Ovary (tissue), 7 donors: ENCODE measurements at regions not wholly inside any gene's neighbourhood (a gene's known extent, or its start where the extent isn't known, plus 50 kb on each side); places are given as distances from the start of the nearest gene placed in this dataset.

Experiments
- DNase-seq, 5 donors: peaks; one replicate each; pipeline ENCODE4 v3.0.0-alpha.2; 2019 to 2020
- H3K27ac ChIP-seq, 2 donors: fragments of 200-600 bp; one replicate each; pipeline versions ENCODE4 v1.5.1 to v1.8.0; 2019 to 2022
- H3K27me3 ChIP-seq: fragments of 200-600 bp; one replicate; pipeline ENCODE4 v1.8.0; 2022
- H3K36me3 ChIP-seq: fragments of 200-600 bp; sonication (generic); one replicate; pipeline ENCODE4 v1.5.1; 2019
- H3K4me1 ChIP-seq: one replicate; pipeline ENCODE4 v1.8.1; 2013; ENCODE audit warnings: mild to moderate bottlenecking, moderate library complexity; ENCODE audit not compliant: insufficient read depth
- H3K4me3 ChIP-seq: fragments of 200-600 bp; sonication (generic); one replicate; pipeline ENCODE4 v1.5.1; 2017
- H3K9me3 ChIP-seq, 2 donors: fragments of 200-600 bp in 1 of 2; sonication (generic) in 1 of 2; one replicate each; pipeline versions ENCODE4 v1.5.1 to v1.8.1; 2013 to 2019; ENCODE audit warnings: mild to moderate bottlenecking in 1 of 2, moderate library complexity in 1 of 2
- EP300 ChIP-seq: sonication (generic); formaldehyde crosslinking; IDR thresholded peaks from one replicate; pipeline ENCODE4 v1.6.1; 2017; ENCODE audit warnings: antibody characterized with exemption
- POLR2A ChIP-seq: fragments of 450-650 bp; IDR thresholded peaks from one replicate; pipeline ENCODE4 v1.6.1; 2017; ENCODE audit warnings: antibody characterized with exemption, mild to moderate bottlenecking, moderate library complexity
- WGBS, 3 donors: extraction: QIAGEN DNeasy Blood & Tissue Kit in 1 of 3; methylation state at CpG; one replicate each; pipeline versions ENCODE4 v1.1.5 to v1.1.7; 2013 to 2017; 5-methylcytosine and 5-hydroxymethylcytosine counted together
- intact Hi-C, 4 donors: fragments of 100-400 bp; cut with DNase I; formaldehyde crosslinking; loops; one replicate each; pipeline versions ENCODE4 v1.11.0 to v1.15.1; 2022 to 2023
- TF ChIP-seq, protein P1 (sequence below), 3 donors: fragments of 450-650 bp in 2 of 3; fragments of 200-600 bp in 1 of 3; IDR thresholded peaks; one replicate each; pipeline versions ENCODE4 v1.5.1 to v1.8.0; 2016 to 2022; ENCODE audit warnings: antibody characterized with exemption in 3 of 3, mild to moderate bottlenecking in 1 of 3
- donor health status: DM: no; HTN: no; CAD: no; lungs with moderate emphysema.
- donor health status: DM: no; HTN: no; CAD: no.
- donor health status: Bipolar disorder and iron deficiency.
- donor health status: DM: no; HTN: no; CAD: no.
- donor health status: DM: yes; HTN: yes; CAD: no.

DNA sequence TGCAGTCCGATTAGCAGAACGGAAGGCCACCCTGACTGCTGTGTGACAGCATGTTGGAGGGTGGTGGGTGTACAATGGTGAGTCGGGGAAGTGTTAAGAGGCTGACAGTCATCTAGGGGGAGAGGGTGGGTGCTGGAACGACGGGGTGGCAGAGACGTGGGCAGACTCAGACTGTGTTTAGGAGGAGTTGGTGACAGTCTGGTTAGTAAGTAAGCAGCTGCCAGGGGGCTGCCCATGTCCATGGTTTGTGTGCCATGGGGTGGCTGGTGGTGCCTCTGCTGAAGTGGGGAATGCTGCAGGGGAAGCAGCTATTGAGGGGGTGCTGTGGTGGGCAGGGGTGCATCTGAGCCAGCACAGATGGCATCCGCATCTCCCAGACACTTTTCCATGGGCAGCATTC is 51.3 kb upstream of the BOD1 start:
- DNase-seq, result no peak
- H3K36me3 ChIP-seq, result no peaks in the 10 kb centered on the region
- no peaks in the 10 kb centered on the region for H3K4me1 ChIP-seq
- no peak overlapping the region for H3K4me3 ChIP-seq
- intact Hi-C loops, result no loop called here
- TF ChIP-seq, protein P1, sequence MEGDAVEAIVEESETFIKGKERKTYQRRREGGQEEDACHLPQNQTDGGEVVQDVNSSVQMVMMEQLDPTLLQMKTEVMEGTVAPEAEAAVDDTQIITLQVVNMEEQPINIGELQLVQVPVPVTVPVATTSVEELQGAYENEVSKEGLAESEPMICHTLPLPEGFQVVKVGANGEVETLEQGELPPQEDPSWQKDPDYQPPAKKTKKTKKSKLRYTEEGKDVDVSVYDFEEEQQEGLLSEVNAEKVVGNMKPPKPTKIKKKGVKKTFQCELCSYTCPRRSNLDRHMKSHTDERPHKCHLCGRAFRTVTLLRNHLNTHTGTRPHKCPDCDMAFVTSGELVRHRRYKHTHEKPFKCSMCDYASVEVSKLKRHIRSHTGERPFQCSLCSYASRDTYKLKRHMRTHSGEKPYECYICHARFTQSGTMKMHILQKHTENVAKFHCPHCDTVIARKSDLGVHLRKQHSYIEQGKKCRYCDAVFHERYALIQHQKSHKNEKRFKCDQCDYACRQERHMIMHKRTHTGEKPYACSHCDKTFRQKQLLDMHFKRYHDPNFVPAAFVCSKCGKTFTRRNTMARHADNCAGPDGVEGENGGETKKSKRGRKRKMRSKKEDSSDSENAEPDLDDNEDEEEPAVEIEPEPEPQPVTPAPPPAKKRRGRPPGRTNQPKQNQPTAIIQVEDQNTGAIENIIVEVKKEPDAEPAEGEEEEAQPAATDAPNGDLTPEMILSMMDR (IDR thresholded peaks at IDR 0.05), result no peak
- TF ChIP-seq EP300, result no peak
- TF ChIP-seq POLR2A, result no peak
- no peak overlapping the region for H3K27ac ChIP-seq
- 81 to 88% (median 82%) methylated on average over 7 of the region's 7 CpGs for WGBS, 3 donors
- H3K9me3 ChIP-seq, result no peaks in the 10 kb centered on the region
- H3K27me3 ChIP-seq, result no peaks in the 10 kb centered on the region

DNA sequence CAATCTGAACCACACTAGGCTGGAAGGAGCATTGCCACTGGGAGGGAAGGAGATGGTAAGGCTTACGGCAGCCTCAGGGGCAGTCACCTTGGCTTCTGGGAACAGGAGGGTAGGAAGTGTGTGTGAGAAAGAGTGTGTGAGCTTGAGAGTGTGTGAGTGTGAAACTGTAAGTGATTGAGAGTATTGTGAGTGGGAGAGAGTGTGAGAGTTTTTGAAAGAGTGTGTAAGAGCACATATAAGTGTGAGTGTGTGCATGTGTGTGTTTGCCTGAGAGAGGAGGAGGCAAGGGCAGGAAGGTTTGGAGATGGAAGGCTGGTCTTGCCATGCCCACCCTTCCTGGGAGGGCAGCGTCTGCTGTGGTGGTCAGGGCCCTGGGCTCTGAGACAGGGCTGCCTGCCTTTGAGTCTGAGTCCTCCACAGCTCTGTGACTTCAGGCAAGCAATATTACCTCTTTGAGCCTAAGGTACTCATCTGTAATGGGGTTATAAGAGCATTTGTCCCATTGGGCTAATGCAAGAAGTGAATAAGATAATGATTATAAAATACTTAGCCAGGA is 51.9 kb upstream of the BOD1 start:
- Histone ChIP-seq H3K4me1 (no peaks in the 10 kb centered on the region), H3K27me3 (no peaks in the 10 kb centered on the region), H3K9me3 (no peaks in the 10 kb centered on the region), H3K27ac (no peak overlapping the region), H3K36me3 (no peaks in the 10 kb centered on the region), H3K4me3 (no peak overlapping the region)
- intact Hi-C loops, result no loop called here
- TF ChIP-seq, protein P1 (IDR thresholded peaks at IDR 0.05), result no peak
- TF ChIP-seq EP300, result no peak
- TF ChIP-seq POLR2A, result no peak
- WGBS, 3 donors, result 88 to 98% (median 94%) methylated on average over 2 of the region's 2 CpGs
- DNase-seq, result no peak

DNA sequence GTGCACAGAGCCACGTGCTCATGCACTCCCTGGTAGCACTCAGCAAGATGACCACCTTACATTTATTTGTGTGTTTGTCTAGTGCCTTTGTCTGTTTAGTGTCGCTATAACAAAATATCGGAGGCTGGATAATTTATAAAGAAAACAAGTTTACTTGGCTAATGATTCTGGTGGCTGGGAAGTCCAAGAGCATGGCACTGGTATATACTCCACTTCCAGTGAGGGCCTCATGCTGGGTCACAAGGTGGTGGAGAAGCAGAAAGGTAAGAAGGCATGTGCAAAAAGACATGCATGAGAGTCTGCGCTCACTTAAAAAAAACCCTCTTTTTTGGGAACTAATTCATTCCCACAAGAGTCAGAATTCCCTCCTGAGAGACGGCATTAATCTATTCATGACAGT is 52.5 kb upstream of the BOD1 start:
- Histone ChIP-seq H3K27ac (no peak overlapping the region), H3K9me3 (no peaks in the 10 kb centered on the region), H3K27me3 (no peaks in the 10 kb centered on the region), H3K4me1 (no peaks in the 10 kb centered on the region), H3K36me3 (no peaks in the 10 kb centered on the region), H3K4me3 (no peak overlapping the region)
- WGBS, 3 donors, result 94 to 96% (median 95%) methylated on average over 5 of the region's 5 CpGs
- intact Hi-C loops, result no loop called here
- TF ChIP-seq EP300, result no peak
- no peak for TF ChIP-seq POLR2A
- TF ChIP-seq, protein P1 (IDR thresholded peaks at IDR 0.05), result no peak
- no peak for DNase-seq

DNA sequence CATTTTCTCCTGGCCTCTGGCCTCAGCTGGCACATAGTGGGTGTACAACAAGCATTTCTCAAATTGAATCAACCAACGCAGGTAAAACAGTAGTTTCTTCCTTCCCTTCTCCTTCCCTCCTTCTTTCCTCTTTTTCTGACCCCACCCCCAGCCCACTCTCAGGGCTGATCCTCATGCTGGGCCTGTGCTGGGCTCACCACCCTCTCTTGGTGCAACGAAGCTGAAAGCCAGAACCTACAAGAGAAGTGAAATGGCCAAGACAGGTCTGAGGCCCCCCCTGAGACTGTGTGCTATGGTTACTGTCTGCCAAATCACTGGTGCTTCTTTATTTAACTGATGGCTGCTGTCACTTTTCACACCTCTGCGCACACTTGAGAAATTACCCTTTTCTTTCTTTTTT is 53.0 kb upstream of the BOD1 start:
- H3K4me1 ChIP-seq, result no peaks in the 10 kb centered on the region
- 79 to 82% (median 80%) methylated on average over 3 of the region's 3 CpGs for WGBS, 3 donors
- H3K27me3 ChIP-seq, result no peaks in the 10 kb centered on the region
- no peak for DNase-seq
- intact Hi-C loops, result no loop called here
- H3K4me3 ChIP-seq, result no peak overlapping the region
- no peaks in the 10 kb centered on the region for H3K9me3 ChIP-seq
- no peak for TF ChIP-seq EP300
- TF ChIP-seq, protein P1 (IDR thresholded peaks at IDR 0.05), result no peak
- no peak for TF ChIP-seq POLR2A
- H3K27ac ChIP-seq, result no peak overlapping the region
- no peaks in the 10 kb centered on the region for H3K36me3 ChIP-seq
